ENCODE measurements at regions not wholly inside any gene's neighbourhood (a gene's known extent, or its start where the extent isn't known, plus 50 kb on each side); places are given as distances from the start of the nearest gene placed in this dataset.

DNA sequence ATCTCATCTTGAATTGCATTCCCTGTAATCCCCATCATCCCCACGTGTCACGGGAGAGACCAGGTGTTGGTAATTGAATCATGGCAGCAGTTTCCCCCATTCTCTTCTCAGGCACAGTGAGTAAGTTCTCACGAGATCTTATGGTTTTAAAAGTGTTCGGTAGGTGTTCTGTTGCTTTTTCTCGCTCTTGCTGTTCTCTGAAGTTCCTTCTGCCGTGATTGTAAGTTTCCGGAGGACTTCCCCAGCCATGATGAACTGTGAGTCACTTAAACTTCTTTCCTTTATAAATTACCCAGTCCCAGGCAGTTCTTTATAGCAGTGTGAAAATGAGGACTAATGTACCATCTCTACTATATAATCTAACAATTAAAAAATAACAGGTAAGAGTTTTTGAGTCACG, 409.9 kb upstream of the NRXN1 start:
- Histone ChIP-seq H3K4me1 (ENCODE audit: control insufficient read depth, extremely low read depth, insufficient read depth, low read length) (no peaks in the 10 kb centered on the region), H3K27me3 (ENCODE audit: control insufficient read depth, extremely low read depth, insufficient read depth, low read length) (no peaks in the 10 kb centered on the region), H3K9me3 (ENCODE audit: control insufficient read depth, low read depth, low read length) (no peaks in the 10 kb centered on the region), H4K20me1 (ENCODE audit: control insufficient read depth, extremely low read depth, insufficient read depth, low read length) (no peaks in the 10 kb centered on the region), H2AFZ (ENCODE audit: control insufficient read depth, low read length) (no peak overlapping the region), H3K9me1 (ENCODE audit: control insufficient read depth, extremely low read depth, insufficient read depth, low read length) (no peaks in the 10 kb centered on the region), H3K36me3 (ENCODE audit: control insufficient read depth in 2 of 2, extremely low read depth in 1 of 2, insufficient read depth in 2 of 2, low read length in 2 of 2) (no peaks in the 10 kb centered on the region), H3K4me3 (ENCODE audit: control insufficient read depth in 2 of 3, extremely low read depth in 1 of 3, insufficient read depth in 2 of 3, low read depth in 1 of 3, low read length in 3 of 3) (no peak overlapping the region), H3K79me2 (ENCODE audit: control insufficient read depth, insufficient read depth, low read length) (no peaks in the 10 kb centered on the region), H3K27ac (ENCODE audit: control insufficient read depth, insufficient read depth, low read length) (no peak overlapping the region), H3K4me2 (ENCODE audit: control insufficient read depth, extremely low read depth, insufficient read depth, low read depth, low read length) (no peak overlapping the region), H3K9ac (ENCODE audit: control insufficient read depth, extremely low read depth, insufficient read depth, low read length) (no peak overlapping the region)
- FAIRE-seq (no peak), DNase-seq (ENCODE audit: low read depth, low spot score) (no peak)
- dilution Hi-C loops (cut with MboI; ENCODE audit: extremely low pct_ligation_motif_present, low sequenced_read_pairs) = no loop called here
- TF ChIP-seq, protein P1, sequence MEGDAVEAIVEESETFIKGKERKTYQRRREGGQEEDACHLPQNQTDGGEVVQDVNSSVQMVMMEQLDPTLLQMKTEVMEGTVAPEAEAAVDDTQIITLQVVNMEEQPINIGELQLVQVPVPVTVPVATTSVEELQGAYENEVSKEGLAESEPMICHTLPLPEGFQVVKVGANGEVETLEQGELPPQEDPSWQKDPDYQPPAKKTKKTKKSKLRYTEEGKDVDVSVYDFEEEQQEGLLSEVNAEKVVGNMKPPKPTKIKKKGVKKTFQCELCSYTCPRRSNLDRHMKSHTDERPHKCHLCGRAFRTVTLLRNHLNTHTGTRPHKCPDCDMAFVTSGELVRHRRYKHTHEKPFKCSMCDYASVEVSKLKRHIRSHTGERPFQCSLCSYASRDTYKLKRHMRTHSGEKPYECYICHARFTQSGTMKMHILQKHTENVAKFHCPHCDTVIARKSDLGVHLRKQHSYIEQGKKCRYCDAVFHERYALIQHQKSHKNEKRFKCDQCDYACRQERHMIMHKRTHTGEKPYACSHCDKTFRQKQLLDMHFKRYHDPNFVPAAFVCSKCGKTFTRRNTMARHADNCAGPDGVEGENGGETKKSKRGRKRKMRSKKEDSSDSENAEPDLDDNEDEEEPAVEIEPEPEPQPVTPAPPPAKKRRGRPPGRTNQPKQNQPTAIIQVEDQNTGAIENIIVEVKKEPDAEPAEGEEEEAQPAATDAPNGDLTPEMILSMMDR (optimal IDR thresholded peaks at IDR 0.05 in 1 of 3, IDR thresholded peaks at IDR 0.05 in 1 of 3, conservative IDR thresholded peaks at IDR 0.05 in 1 of 3; ENCODE audit: extremely low read depth in 1 of 3, insufficient read depth in 2 of 3, low read length in 3 of 3) = no peak
- no peak for TF ChIP-seq EZH2 (IDR thresholded peaks at IDR 0.05; ENCODE audit: low read length)

DNA sequence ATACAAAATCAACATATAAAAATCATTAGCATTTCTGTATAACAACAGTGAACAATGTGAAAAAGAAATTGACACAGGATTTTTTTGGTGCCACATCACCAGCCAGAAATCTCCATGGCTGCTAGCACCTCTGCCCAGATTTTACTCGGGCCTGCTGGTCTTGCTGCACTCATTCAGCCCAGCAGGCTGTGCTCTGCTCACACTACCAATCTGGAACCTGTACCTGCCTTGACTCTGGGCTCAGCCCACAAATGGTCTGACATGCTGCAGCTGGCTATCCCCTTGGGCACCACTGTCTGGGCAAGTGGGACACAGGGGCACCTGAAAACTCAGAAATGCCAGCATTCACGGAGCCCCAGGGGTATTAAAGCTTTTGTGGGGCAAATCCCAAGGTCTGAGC, 392.5 kb upstream of the NRXN1 start:
- Histone ChIP-seq H3K27me3 (ENCODE audit: control insufficient read depth, extremely low read depth, insufficient read depth, low read length) (no peaks in the 10 kb centered on the region), H3K9ac (ENCODE audit: control insufficient read depth, extremely low read depth, insufficient read depth, low read length) (no peak overlapping the region), H2AFZ (ENCODE audit: control insufficient read depth, low read length) (no peak overlapping the region), H3K27ac (ENCODE audit: control insufficient read depth, insufficient read depth, low read length) (no peak overlapping the region), H3K36me3 (ENCODE audit: control insufficient read depth in 2 of 2, extremely low read depth in 1 of 2, insufficient read depth in 2 of 2, low read length in 2 of 2) (no peaks in the 10 kb centered on the region), H3K9me3 (ENCODE audit: control insufficient read depth, low read depth, low read length) (no peaks in the 10 kb centered on the region), H3K4me2 (ENCODE audit: control insufficient read depth, extremely low read depth, insufficient read depth, low read depth, low read length) (no peak overlapping the region), H3K79me2 (ENCODE audit: control insufficient read depth, insufficient read depth, low read length) (no peaks in the 10 kb centered on the region), H3K4me1 (ENCODE audit: control insufficient read depth, extremely low read depth, insufficient read depth, low read length) (no peaks in the 10 kb centered on the region), H3K4me3 (ENCODE audit: control insufficient read depth in 2 of 3, extremely low read depth in 1 of 3, insufficient read depth in 2 of 3, low read depth in 1 of 3, low read length in 3 of 3) (no peak overlapping the region), H3K9me1 (ENCODE audit: control insufficient read depth, extremely low read depth, insufficient read depth, low read length) (no peaks in the 10 kb centered on the region), H4K20me1 (ENCODE audit: control insufficient read depth, extremely low read depth, insufficient read depth, low read length) (no peaks in the 10 kb centered on the region)
- FAIRE-seq (no peak), DNase-seq (ENCODE audit: low read depth, low spot score) (no peak)
- no peak for TF ChIP-seq EZH2 (IDR thresholded peaks at IDR 0.05; ENCODE audit: low read length)
- TF ChIP-seq, protein P1 (optimal IDR thresholded peaks at IDR 0.05 in 1 of 3, IDR thresholded peaks at IDR 0.05 in 1 of 3, conservative IDR thresholded peaks at IDR 0.05 in 1 of 3; ENCODE audit: extremely low read depth in 1 of 3, insufficient read depth in 2 of 3, low read length in 3 of 3) = peak in 1 of 3 experiments; percentile 7
- dilution Hi-C loops (cut with MboI; ENCODE audit: extremely low pct_ligation_motif_present, low sequenced_read_pairs) = no loop called here
